ENCODE measurements at regions not wholly inside any gene's neighbourhood (a gene's known extent, or its start where the extent isn't known, plus 50 kb on each side); places are given as distances from the start of the nearest gene placed in this dataset.

DNA sequence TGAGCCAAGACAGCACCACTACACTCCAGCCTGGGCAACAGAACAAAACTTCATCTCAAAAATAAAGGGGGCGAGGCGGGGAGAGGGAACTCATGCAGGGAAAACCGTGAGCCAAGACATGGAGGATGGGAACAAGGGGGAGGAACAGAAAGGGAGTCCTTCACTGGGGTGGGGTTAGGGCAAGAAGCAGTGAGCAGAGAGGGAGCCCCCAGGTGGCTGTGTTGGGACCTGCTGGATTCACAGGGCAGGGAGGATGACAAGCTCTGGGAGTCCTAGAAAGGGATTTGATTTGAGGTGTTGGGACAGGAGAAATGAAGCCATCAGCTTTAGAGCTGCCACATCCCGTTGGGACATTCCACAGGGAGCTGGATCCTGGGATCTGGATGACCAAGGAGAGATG is 90.6 kb upstream of the TOP1 start (continued):
- no peak for TF ChIP-seq CHD7 (IDR thresholded peaks at IDR 0.05; ENCODE audit: insufficient replicate concordance, low read length)
- no peak for TF ChIP-seq SIX5 (IDR thresholded peaks at IDR 0.05; ENCODE audit: low read depth, low read length)
- TF ChIP-seq POU5F1 (IDR thresholded peaks at IDR 0.05; ENCODE audit: low read depth, low read length), result no peak
- no peak for TF ChIP-seq FOSL1 (IDR thresholded peaks at IDR 0.05; ENCODE audit: insufficient read depth, low read depth, low read length)
- no peak for TF ChIP-seq KDM4A (IDR thresholded peaks at IDR 0.05; ENCODE audit: low read depth, low read length, severe bottlenecking)
- TF ChIP-seq, protein P1, sequence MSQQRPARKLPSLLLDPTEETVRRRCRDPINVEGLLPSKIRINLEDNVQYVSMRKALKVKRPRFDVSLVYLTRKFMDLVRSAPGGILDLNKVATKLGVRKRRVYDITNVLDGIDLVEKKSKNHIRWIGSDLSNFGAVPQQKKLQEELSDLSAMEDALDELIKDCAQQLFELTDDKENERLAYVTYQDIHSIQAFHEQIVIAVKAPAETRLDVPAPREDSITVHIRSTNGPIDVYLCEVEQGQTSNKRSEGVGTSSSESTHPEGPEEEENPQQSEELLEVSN (IDR thresholded peaks at IDR 0.05), result no peak
